ENCODE measurements at regions not wholly inside any gene's neighbourhood (a gene's known extent, or its start where the extent isn't known, plus 50 kb on each side); places are given as distances from the start of the nearest gene placed in this dataset.
A peak's percentile ranks its signal among the peaks of the same experiment; 100 is the strongest.

GRCh38 chr15:77710637-77711036, 77.9 kb upstream of the LINGO1 start:
- no peak for TF ChIP-seq CTCF (IDR thresholded peaks at IDR 0.05; ENCODE audit: low read depth, low read length)
- H3K27ac ChIP-seq: no peak overlapping the region
- no peak for DNase-seq
- no peaks in the 10 kb centered on the region for H3K9me3 ChIP-seq (ENCODE audit: severe bottlenecking)
- no peaks in the 10 kb centered on the region for H3K27me3 ChIP-seq (ENCODE audit: insufficient read depth, low read depth, severe bottlenecking)
- no peaks in the 10 kb centered on the region for H3K36me3 ChIP-seq
- H3K4me3 ChIP-seq (ENCODE audit: low read depth, low read length): no peak overlapping the region

GRCh38 chr15:77710206-77710605, 77.5 kb upstream of the LINGO1 start:
- Histone ChIP-seq H3K9me3 (ENCODE audit: severe bottlenecking) (no peaks in the 10 kb centered on the region), H3K27ac (no peak overlapping the region), H3K36me3 (no peaks in the 10 kb centered on the region), H3K4me3 (ENCODE audit: low read depth, low read length) (no peak overlapping the region), H3K27me3 (ENCODE audit: insufficient read depth, low read depth, severe bottlenecking) (no peaks in the 10 kb centered on the region)
- no peak for TF ChIP-seq CTCF (IDR thresholded peaks at IDR 0.05; ENCODE audit: low read depth, low read length)
- DNase-seq: no peak

- H3K27me3 ChIP-seq (ENCODE audit: insufficient read depth, low read depth, severe bottlenecking): no peaks in the 10 kb centered on the region
Observed at GRCh38 chr15:77709135-77709886, 76.6 kb upstream of the LINGO1 start.

DNA sequence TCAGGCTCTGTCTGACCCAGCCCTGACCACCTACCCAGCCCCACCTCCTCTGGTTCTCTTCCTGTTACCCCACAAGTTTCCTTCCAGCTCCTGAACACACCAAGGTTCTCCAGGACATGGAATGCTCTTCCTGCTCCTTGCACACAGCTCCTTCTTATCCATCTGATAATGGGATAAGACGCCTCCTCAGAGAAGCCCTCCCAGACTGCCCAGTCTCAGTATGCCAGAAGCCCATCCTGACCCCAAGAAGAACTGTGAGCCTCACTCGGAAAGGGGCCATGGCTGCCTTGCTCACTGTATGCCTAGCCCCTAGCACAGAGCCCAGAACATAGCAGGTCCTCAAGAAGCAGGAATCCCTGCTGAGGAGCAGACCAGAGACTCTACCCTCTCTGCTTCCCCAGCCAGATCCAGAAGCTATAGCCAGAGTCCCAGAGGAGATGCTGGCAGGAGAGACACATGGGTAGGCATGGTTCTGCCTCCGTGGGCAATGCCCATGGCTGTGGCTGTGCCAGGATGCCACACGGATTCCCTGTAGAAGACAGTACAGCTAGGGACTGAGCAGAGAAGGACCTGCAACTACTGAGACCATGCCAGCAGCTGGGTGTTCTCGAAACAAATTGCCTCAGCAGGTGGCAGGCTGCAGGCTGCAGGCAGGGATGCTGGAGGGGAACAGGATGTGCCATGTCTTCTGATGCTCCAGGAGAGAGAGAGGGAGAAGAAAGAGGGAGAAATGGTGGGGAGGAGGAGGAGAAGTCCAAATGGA, 74.0 kb upstream of the LINGO1 start:
- no peak for DNase-seq
- H3K36me3 ChIP-seq: no peaks in the 10 kb centered on the region
- no peak overlapping the region for H3K27ac ChIP-seq
- H3K27me3 ChIP-seq (ENCODE audit: insufficient read depth, low read depth, severe bottlenecking): no peaks in the 10 kb centered on the region
- H3K9me3 ChIP-seq (ENCODE audit: severe bottlenecking): no peaks in the 10 kb centered on the region
- TF ChIP-seq CTCF (IDR thresholded peaks at IDR 0.05; ENCODE audit: low read depth, low read length): no peak
- no peak overlapping the region for H3K4me3 ChIP-seq (ENCODE audit: low read depth, low read length)

More at GRCh38 chr15:77709135-77709886, 76.6 kb upstream of the LINGO1 start:
- Histone ChIP-seq H3K4me3 (ENCODE audit: low read depth, low read length) (no peak overlapping the region), H3K36me3 (no peaks in the 10 kb centered on the region), H3K9me3 (ENCODE audit: severe bottlenecking) (no peaks in the 10 kb centered on the region), H3K27ac (no peak overlapping the region)
- TF ChIP-seq CTCF (IDR thresholded peaks at IDR 0.05; ENCODE audit: low read depth, low read length): no peak
- no peak for DNase-seq

GRCh38 chr15:77702211-77702957, 69.7 kb upstream of the LINGO1 start:
- no peak overlapping the region for H3K27ac ChIP-seq
- DNase-seq: peak; percentile 18
- no peaks in the 10 kb centered on the region for H3K9me3 ChIP-seq (ENCODE audit: severe bottlenecking)
- H3K36me3 ChIP-seq: no peaks in the 10 kb centered on the region
- H3K4me3 ChIP-seq (ENCODE audit: low read depth, low read length): no peak overlapping the region
- TF ChIP-seq CTCF (IDR thresholded peaks at IDR 0.05; ENCODE audit: low read depth, low read length): no peak
- no peaks in the 10 kb centered on the region for H3K27me3 ChIP-seq (ENCODE audit: insufficient read depth, low read depth, severe bottlenecking)
